ENCODE measurements at regions not wholly inside any gene's neighbourhood (a gene's known extent, or its start where the extent isn't known, plus 50 kb on each side); places are given as distances from the start of the nearest gene placed in this dataset.
"Not testable (repeated sequence)": the region's sequence is repeated elsewhere in the genome, so short reads cannot be mapped to it uniquely, and the experiment has no call there.

DNA sequence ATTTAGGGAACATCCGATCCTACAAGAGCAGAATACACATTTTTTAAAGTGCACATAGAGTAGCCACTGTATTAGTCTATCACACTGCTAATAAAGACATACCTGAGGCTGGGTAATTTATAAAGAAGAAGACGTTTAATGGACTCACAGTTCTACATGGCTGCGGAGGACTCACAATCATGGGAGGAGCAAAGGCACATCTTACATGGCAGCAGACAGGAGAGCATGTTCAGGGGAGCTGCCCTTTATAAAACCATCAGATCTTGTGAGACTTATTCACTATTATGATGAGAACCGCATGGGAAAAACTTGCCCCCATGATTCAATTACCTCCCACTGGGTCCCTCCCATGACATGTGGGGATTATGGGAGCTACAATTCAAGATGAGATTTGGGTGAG, 421.5 kb downstream of the EDEM1 start:
- not testable (repeated sequence) for TF ChIP-seq POLR2AphosphoS5 (IDR thresholded peaks at IDR 0.05); MXI1 (conservative IDR thresholded peaks at IDR 0.05; ENCODE audit: poor library complexity, severe bottlenecking); EZH2 (IDR thresholded peaks at IDR 0.05; ENCODE audit: borderline replicate concordance, insufficient read depth, low read length, poor library complexity, severe bottlenecking); TAF1 (IDR thresholded peaks at IDR 0.05; ENCODE audit: low read depth); REST (IDR thresholded peaks at IDR 0.05; ENCODE audit: borderline replicate concordance); EP300 (conservative IDR thresholded peaks at IDR 0.05; ENCODE audit: poor library complexity, severe bottlenecking); SMC3 (conservative IDR thresholded peaks at IDR 0.05; ENCODE audit: poor library complexity)
- TF ChIP-seq, protein P1, sequence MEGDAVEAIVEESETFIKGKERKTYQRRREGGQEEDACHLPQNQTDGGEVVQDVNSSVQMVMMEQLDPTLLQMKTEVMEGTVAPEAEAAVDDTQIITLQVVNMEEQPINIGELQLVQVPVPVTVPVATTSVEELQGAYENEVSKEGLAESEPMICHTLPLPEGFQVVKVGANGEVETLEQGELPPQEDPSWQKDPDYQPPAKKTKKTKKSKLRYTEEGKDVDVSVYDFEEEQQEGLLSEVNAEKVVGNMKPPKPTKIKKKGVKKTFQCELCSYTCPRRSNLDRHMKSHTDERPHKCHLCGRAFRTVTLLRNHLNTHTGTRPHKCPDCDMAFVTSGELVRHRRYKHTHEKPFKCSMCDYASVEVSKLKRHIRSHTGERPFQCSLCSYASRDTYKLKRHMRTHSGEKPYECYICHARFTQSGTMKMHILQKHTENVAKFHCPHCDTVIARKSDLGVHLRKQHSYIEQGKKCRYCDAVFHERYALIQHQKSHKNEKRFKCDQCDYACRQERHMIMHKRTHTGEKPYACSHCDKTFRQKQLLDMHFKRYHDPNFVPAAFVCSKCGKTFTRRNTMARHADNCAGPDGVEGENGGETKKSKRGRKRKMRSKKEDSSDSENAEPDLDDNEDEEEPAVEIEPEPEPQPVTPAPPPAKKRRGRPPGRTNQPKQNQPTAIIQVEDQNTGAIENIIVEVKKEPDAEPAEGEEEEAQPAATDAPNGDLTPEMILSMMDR (IDR thresholded peaks at IDR 0.05; ENCODE audit: poor library complexity, severe bottlenecking) = not testable (repeated sequence)
